Effector memory CD8-positive, alpha-beta T cell (primary cell): ENCODE measurements at regions not wholly inside any gene's neighbourhood (a gene's known extent, or its start where the extent isn't known, plus 50 kb on each side); places are given as distances from the start of the nearest gene placed in this dataset.

Experiments used
- ATAC-seq: fragments of 150-1000 bp; cut with Tn5 transposase; replicated peaks from 2 replicates; pipeline ENCODE4 v1.10.0; 2021; ENCODE audit warnings: mild to moderate bottlenecking, moderate library complexity
- DNase-seq, 3 experiments: peaks; one replicate each; pipeline ENCODE4 v3.0.0; 2021
- H3K27ac Mint-ChIP-seq, 2 donors: one replicate each; pipeline ENCODE4 v1.8.0; 2022; ENCODE audit warnings: mild to moderate bottlenecking in 2 of 2, mixed read lengths in 2 of 2, moderate library complexity in 2 of 2
- H3K27me3 Mint-ChIP-seq, 2 donors: one replicate each; pipeline ENCODE4 v1.8.0; 2022; ENCODE audit warnings: mixed read lengths in 2 of 2
- H3K36me3 Mint-ChIP-seq: one replicate; pipeline ENCODE4 v1.8.0; 2022; ENCODE audit warnings: mild to moderate bottlenecking, moderate library complexity, mixed read lengths; ENCODE audit not compliant: insufficient read depth
- H3K4me1 Mint-ChIP-seq, 2 donors: one replicate each; pipeline ENCODE4 v1.8.0; 2022; ENCODE audit warnings: low read depth in 2 of 2, mixed read lengths in 2 of 2
- H3K4me3 Mint-ChIP-seq, 2 donors: one replicate each; pipeline ENCODE4 v1.8.0; 2022; ENCODE audit warnings: mild to moderate bottlenecking in 2 of 2, mixed read lengths in 2 of 2, moderate library complexity in 2 of 2
- H3K9me3 Mint-ChIP-seq, 2 donors: one replicate each; pipeline ENCODE4 v1.8.0; 2022; ENCODE audit warnings: mixed read lengths in 2 of 2

- H3K4me3 Mint-ChIP-seq = no peak overlapping the region
- no peaks in the 10 kb centered on the region for H3K9me3 Mint-ChIP-seq
- no peaks in the 10 kb centered on the region for H3K36me3 Mint-ChIP-seq
- no peak overlapping the region for H3K27ac Mint-ChIP-seq
- no peaks in the 10 kb centered on the region for H3K27me3 Mint-ChIP-seq
- ATAC-seq = no peak
- DNase-seq = no peak
- H3K4me1 Mint-ChIP-seq = no peaks in the 10 kb centered on the region
These were observed 53.1 kb upstream of the GLRA2 start for GRCh38 chrX:14476205-14476604.

GRCh38 chrX:14449773-14450172 is 79.6 kb upstream of the GLRA2 start:
- ATAC-seq (no peak), DNase-seq (no peak)
- Mint-ChIP-seq H3K4me3 (no peak overlapping the region), H3K9me3 (no peaks in the 10 kb centered on the region), H3K4me1 (no peaks in the 10 kb centered on the region), H3K27me3 (no peaks in the 10 kb centered on the region), H3K36me3 (no peaks in the 10 kb centered on the region), H3K27ac (no peak overlapping the region)

- ATAC-seq = no peak
- no peaks in the 10 kb centered on the region for H3K4me1 Mint-ChIP-seq
- H3K4me3 Mint-ChIP-seq = no peak overlapping the region
- DNase-seq = no peak
- H3K27ac Mint-ChIP-seq = no peak overlapping the region
- no peaks in the 10 kb centered on the region for H3K36me3 Mint-ChIP-seq
- H3K27me3 Mint-ChIP-seq = no peaks in the 10 kb centered on the region
- H3K9me3 Mint-ChIP-seq = no peaks in the 10 kb centered on the region
These were observed 80.9 kb upstream of the GLRA2 start for GRCh38 chrX:14448406-14448805.

- H3K27me3 Mint-ChIP-seq = no peaks in the 10 kb centered on the region
- no peak for DNase-seq
- H3K27ac Mint-ChIP-seq = no peak overlapping the region
- H3K36me3 Mint-ChIP-seq = peaks cover 3% of the 10 kb centered on the region
- H3K9me3 Mint-ChIP-seq = no peaks in the 10 kb centered on the region
- H3K4me3 Mint-ChIP-seq = no peak overlapping the region
- ATAC-seq = no peak
- no peaks in the 10 kb centered on the region for H3K4me1 Mint-ChIP-seq
These were observed 89.2 kb upstream of the GLRA2 start for GRCh38 chrX:14440106-14440505.

- H3K27me3 Mint-ChIP-seq = peaks cover 0 to 7% of the 10 kb centered on the region in 2 donors
- no peaks in the 10 kb centered on the region for H3K36me3 Mint-ChIP-seq
- no peaks in the 10 kb centered on the region for H3K4me1 Mint-ChIP-seq
- DNase-seq = no peak
- no peaks in the 10 kb centered on the region for H3K9me3 Mint-ChIP-seq
- no peak overlapping the region for H3K27ac Mint-ChIP-seq
- ATAC-seq = no peak
- H3K4me3 Mint-ChIP-seq = no peak overlapping the region
These were observed 101.7 kb upstream of the GLRA2 start for GRCh38 chrX:14427614-14428013.

- DNase-seq (no peak), ATAC-seq (no peak)
- Mint-ChIP-seq H3K9me3 (peaks cover 0 to 2% of the 10 kb centered on the region in 2 donors), H3K27me3 (no peaks in the 10 kb centered on the region), H3K27ac (no peak overlapping the region), H3K4me3 (no peak overlapping the region), H3K4me1 (no peaks in the 10 kb centered on the region), H3K36me3 (no peaks in the 10 kb centered on the region)
These were observed 108.5 kb upstream of the GLRA2 start for GRCh38 chrX:14420841-14421240.

GRCh38 chrX:14412686-14413085 is 116.7 kb upstream of the GLRA2 start:
- DNase-seq (no peak), ATAC-seq (no peak)
- H3K27me3 Mint-ChIP-seq = no peaks in the 10 kb centered on the region
- no peaks in the 10 kb centered on the region for H3K36me3 Mint-ChIP-seq
- H3K4me3 Mint-ChIP-seq = no peak overlapping the region
- H3K27ac Mint-ChIP-seq = no peak overlapping the region
- H3K4me1 Mint-ChIP-seq = no peaks in the 10 kb centered on the region
- no peaks in the 10 kb centered on the region for H3K9me3 Mint-ChIP-seq

- H3K36me3 Mint-ChIP-seq = no peaks in the 10 kb centered on the region
These were observed 118.0 kb upstream of the GLRA2 start for GRCh38 chrX:14411326-14411725.

GRCh38 chrX:14409341-14409740 is 120.0 kb upstream of the GLRA2 start:
- Mint-ChIP-seq H3K27me3 (no peaks in the 10 kb centered on the region), H3K9me3 (no peaks in the 10 kb centered on the region), H3K27ac (no peak overlapping the region), H3K4me1 (no peaks in the 10 kb centered on the region), H3K36me3 (no peaks in the 10 kb centered on the region), H3K4me3 (no peak overlapping the region)
- DNase-seq = no peak
- no peak for ATAC-seq

More at GRCh38 chrX:14411326-14411725, 118.0 kb upstream of the GLRA2 start:
- Mint-ChIP-seq H3K27ac (no peak overlapping the region), H3K4me1 (no peaks in the 10 kb centered on the region), H3K4me3 (no peak overlapping the region), H3K27me3 (no peaks in the 10 kb centered on the region), H3K9me3 (no peaks in the 10 kb centered on the region)
- ATAC-seq (no peak), DNase-seq (no peak)

GRCh38 chrX:14406225-14406624 is 123.1 kb upstream of the GLRA2 start:
- Mint-ChIP-seq H3K4me3 (no peak overlapping the region), H3K4me1 (no peaks in the 10 kb centered on the region)
- no peak for ATAC-seq

GRCh38 chrX:14398725-14399124 is 130.6 kb upstream of the GLRA2 start:
- H3K27me3 Mint-ChIP-seq = no peaks in the 10 kb centered on the region
- DNase-seq (no peak), ATAC-seq (no peak)
- H3K4me3 Mint-ChIP-seq = no peak overlapping the region
- no peaks in the 10 kb centered on the region for H3K36me3 Mint-ChIP-seq
- no peaks in the 10 kb centered on the region for H3K4me1 Mint-ChIP-seq
- H3K27ac Mint-ChIP-seq = no peak overlapping the region
- no peaks in the 10 kb centered on the region for H3K9me3 Mint-ChIP-seq

More at GRCh38 chrX:14406225-14406624, 123.1 kb upstream of the GLRA2 start:
- no peak for DNase-seq
- H3K27ac Mint-ChIP-seq = no peak overlapping the region
- H3K36me3 Mint-ChIP-seq = no peaks in the 10 kb centered on the region
- H3K9me3 Mint-ChIP-seq = no peaks in the 10 kb centered on the region
- H3K27me3 Mint-ChIP-seq = no peaks in the 10 kb centered on the region

- no peak for DNase-seq
- no peak for ATAC-seq
- no peaks in the 10 kb centered on the region for H3K36me3 Mint-ChIP-seq
- no peaks in the 10 kb centered on the region for H3K27me3 Mint-ChIP-seq
- peaks cover 0 to 2% of the 10 kb centered on the region in 2 donors for H3K9me3 Mint-ChIP-seq
- no peaks in the 10 kb centered on the region for H3K4me1 Mint-ChIP-seq
- no peak overlapping the region for H3K27ac Mint-ChIP-seq
- no peak overlapping the region for H3K4me3 Mint-ChIP-seq
These were observed 139.7 kb upstream of the GLRA2 start for GRCh38 chrX:14389682-14390081.

- ATAC-seq (no peak), DNase-seq (no peak)
- no peak overlapping the region for H3K27ac Mint-ChIP-seq
- no peaks in the 10 kb centered on the region for H3K4me1 Mint-ChIP-seq
- no peaks in the 10 kb centered on the region for H3K27me3 Mint-ChIP-seq
- peaks cover 0 to 2% of the 10 kb centered on the region in 2 donors for H3K9me3 Mint-ChIP-seq
- no peak overlapping the region for H3K4me3 Mint-ChIP-seq
- H3K36me3 Mint-ChIP-seq = no peaks in the 10 kb centered on the region
These were observed 142.4 kb upstream of the GLRA2 start for GRCh38 chrX:14386981-14387380.

GRCh38 chrX:14380044-14380443 is 149.3 kb upstream of the GLRA2 start:
- Mint-ChIP-seq H3K4me1 (no peaks in the 10 kb centered on the region), H3K27me3 (no peaks in the 10 kb centered on the region), H3K27ac (no peak overlapping the region), H3K36me3 (peaks cover 3% of the 10 kb centered on the region), H3K9me3 (no peaks in the 10 kb centered on the region), H3K4me3 (no peak overlapping the region)
- ATAC-seq (no peak), DNase-seq (no peak)

GRCh38 chrX:14377427-14377826 is 151.9 kb upstream of the GLRA2 start:
- no peak for ATAC-seq
- H3K27ac Mint-ChIP-seq = no peak overlapping the region
- H3K4me3 Mint-ChIP-seq = no peak overlapping the region
- no peaks in the 10 kb centered on the region for H3K9me3 Mint-ChIP-seq
- no peak for DNase-seq
- H3K27me3 Mint-ChIP-seq = no peaks in the 10 kb centered on the region
- H3K36me3 Mint-ChIP-seq = peaks cover 3% of the 10 kb centered on the region
- no peaks in the 10 kb centered on the region for H3K4me1 Mint-ChIP-seq
